Right lobe of liver (tissue), 6 donors: ENCODE measurements at regions not wholly inside any gene's neighbourhood (a gene's known extent, or its start where the extent isn't known, plus 50 kb on each side); places are given as distances from the start of the nearest gene placed in this dataset.

Experiments
- ATAC-seq, 4 donors: fragments of 200-7000 bp; cut with Tn5 transposase; one replicate each; pipeline ENCODE4 v1.9.1; 2020; ENCODE audit warnings: mild to moderate bottlenecking in 4 of 4, moderate library complexity in 4 of 4
- DNase-seq, 3 donors: peaks; one replicate each; pipeline ENCODE4 v3.0.0-alpha.2; 2020
- H3K27ac ChIP-seq, 3 donors: fragments of 200-600 bp; one replicate each; pipeline ENCODE4 v1.8.0; 2022
- H3K27me3 ChIP-seq, 2 donors: fragments of 200-600 bp; one replicate each; pipeline ENCODE4 v1.8.0; 2022
- H3K36me3 ChIP-seq, 4 donors: fragments of 200-600 bp; sonication (generic) in 1 of 4; one replicate each; pipeline versions ENCODE4 v1.5.1 to v1.8.0; 2017 to 2022; ENCODE audit warnings: control low read depth in 1 of 4
- H3K4me1 ChIP-seq, 4 donors: fragments of 200-600 bp; sonication (generic) in 1 of 4; one replicate each; pipeline versions ENCODE4 v1.5.1 to v1.8.0; 2017 to 2022; ENCODE audit warnings: control low read depth in 1 of 4
- H3K4me3 ChIP-seq, 3 donors: fragments of 200-600 bp; one replicate each; pipeline ENCODE4 v1.8.0; 2022
- H3K9me3 ChIP-seq, 4 donors: fragments of 200-600 bp; sonication (generic) in 1 of 4; one replicate each; pipeline versions ENCODE4 v1.5.1 to v1.8.0; 2017 to 2022; ENCODE audit warnings: control low read depth in 1 of 4
- POLR2A ChIP-seq: fragments of 450-650 bp; IDR thresholded peaks from one replicate; pipeline ENCODE4 v1.6.1; 2017; ENCODE audit warnings: antibody characterized with exemption, mild to moderate bottlenecking
- WGBS: methylation state at CpG from one replicate; pipeline ENCODE4 v1.1.6; 2018; ENCODE audit warnings: low coverage, low lambda C conversion rate; ENCODE audit not compliant: insufficient coverage; ENCODE audit errors: missing lambda C conversion rate; 5-methylcytosine and 5-hydroxymethylcytosine counted together
- intact Hi-C, 2 donors: fragments of 100-400 bp; cut with DNase I; formaldehyde crosslinking; loops; one replicate each; pipeline versions ENCODE4 v1.11.2 to v1.14.1; 2022
- TF ChIP-seq, protein P1 (sequence below), 4 donors: fragments of 200-600 bp in 3 of 4; fragments of 450-650 bp in 1 of 4; IDR thresholded peaks; one replicate each; pipeline versions ENCODE4 v1.5.1 to v1.8.0; 2016 to 2022; ENCODE audit warnings: antibody characterized with exemption in 4 of 4, mild to moderate bottlenecking in 2 of 4
- donor health status: DM: no; HTN: yes; CAD: no.
- donor health status: DM: no; HTN: no; CAD: no.
- donor health status: DM: no; HTN: no; CAD: no.
- donor health status: DM: no; HTN: yes; CAD: no.
- donor health status: DM: no; HTN: yes; CAD: no.

DNA sequence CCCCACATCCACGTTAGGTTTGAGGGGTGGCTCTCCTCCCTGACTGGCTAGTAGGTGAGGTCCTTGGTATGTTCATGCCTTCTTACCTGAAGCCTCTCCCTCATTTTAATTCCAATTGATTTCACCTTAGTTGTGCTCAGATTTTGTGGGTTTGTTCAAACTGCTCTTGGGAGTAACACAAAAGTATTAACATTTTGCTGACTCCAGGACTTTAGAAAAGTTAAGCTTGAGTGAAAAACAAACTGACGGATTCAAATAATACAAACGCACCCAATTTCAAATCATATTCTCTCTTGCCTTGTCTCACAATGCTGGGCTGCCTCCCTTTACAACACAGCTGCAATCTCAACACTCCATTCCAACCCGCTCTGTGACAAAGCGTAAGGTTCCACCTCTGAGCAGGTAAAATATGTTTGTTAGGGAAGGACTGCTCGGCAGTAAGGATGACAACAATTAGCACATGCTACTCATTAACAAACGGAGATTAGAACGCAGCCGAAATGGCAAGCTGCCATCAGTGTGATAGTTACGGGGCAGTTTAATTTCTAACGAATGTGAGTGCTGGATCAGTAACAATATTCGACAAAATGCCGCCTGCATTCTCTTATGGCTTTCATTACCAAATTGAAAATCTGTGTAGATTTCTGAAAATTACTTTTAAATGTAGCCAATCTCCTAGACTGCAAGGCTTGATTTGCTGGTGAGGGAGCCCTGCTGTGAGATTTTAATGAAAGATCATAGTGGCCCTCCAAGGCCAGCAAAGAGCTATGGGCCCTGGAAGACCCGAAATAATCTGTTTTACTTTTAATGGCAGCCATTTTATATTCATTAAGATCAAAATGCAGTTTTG, 730.6 kb upstream of the FANCL start:
- ATAC-seq (no peak), DNase-seq (no peak)
- H3K9me3 ChIP-seq, result no peaks in the 10 kb centered on the region
- WGBS, result 73% methylated on average over 14 of the region's 14 CpGs
- no peaks in the 10 kb centered on the region for H3K4me1 ChIP-seq
- intact Hi-C loops, result no loop called here
- TF ChIP-seq POLR2A, result no peak
- TF ChIP-seq, protein P1, sequence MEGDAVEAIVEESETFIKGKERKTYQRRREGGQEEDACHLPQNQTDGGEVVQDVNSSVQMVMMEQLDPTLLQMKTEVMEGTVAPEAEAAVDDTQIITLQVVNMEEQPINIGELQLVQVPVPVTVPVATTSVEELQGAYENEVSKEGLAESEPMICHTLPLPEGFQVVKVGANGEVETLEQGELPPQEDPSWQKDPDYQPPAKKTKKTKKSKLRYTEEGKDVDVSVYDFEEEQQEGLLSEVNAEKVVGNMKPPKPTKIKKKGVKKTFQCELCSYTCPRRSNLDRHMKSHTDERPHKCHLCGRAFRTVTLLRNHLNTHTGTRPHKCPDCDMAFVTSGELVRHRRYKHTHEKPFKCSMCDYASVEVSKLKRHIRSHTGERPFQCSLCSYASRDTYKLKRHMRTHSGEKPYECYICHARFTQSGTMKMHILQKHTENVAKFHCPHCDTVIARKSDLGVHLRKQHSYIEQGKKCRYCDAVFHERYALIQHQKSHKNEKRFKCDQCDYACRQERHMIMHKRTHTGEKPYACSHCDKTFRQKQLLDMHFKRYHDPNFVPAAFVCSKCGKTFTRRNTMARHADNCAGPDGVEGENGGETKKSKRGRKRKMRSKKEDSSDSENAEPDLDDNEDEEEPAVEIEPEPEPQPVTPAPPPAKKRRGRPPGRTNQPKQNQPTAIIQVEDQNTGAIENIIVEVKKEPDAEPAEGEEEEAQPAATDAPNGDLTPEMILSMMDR (IDR thresholded peaks at IDR 0.05), result no peak
- H3K27ac ChIP-seq, result no peak overlapping the region
- no peaks in the 10 kb centered on the region for H3K27me3 ChIP-seq
- H3K36me3 ChIP-seq, result no peaks in the 10 kb centered on the region
- H3K4me3 ChIP-seq, result no peak overlapping the region

DNA sequence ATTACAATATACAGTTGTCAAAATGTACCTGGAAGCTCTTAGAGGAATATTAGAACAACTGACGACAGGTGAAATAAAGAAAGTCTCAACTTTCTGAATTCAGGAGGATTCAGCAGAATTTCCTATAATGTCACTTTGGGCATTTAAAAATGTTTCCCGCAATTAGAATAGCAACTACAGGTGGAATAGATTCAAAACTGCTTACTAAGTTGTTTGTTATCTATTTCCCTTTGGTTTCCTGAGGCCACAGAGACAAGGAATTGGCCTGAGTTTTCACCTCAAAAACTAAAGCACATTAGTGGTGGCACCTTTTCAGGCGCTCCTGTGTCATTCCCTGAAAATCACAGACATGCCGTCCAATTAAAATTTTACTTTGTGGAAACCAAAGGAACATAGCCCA, 729.2 kb upstream of the FANCL start:
- no peaks in the 10 kb centered on the region for H3K9me3 ChIP-seq
- intact Hi-C loops, result no loop called here
- TF ChIP-seq POLR2A, result no peak
- TF ChIP-seq, protein P1 (IDR thresholded peaks at IDR 0.05), result no peak

DNA sequence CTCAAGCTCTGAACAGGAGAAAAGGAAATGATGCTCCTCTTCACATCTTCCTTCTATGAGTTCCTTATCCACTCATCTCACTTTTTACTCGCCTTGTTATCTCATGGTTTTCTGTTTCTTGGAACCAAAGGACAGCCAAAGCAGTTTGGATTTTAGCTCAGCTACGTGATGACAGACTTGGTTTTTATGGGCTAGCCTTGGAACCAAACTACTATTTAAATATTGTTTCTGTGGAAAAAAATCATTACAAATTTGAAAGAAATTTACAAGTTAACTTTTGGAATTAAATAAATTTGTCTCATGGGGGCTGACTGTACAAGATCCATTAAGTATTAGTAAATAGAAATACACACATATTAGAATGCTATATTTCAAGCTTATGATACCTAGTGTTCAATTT, 727.8 kb upstream of the FANCL start:
- DNase-seq (no peak), ATAC-seq (no peak)
- Histone ChIP-seq H3K36me3 (no peaks in the 10 kb centered on the region), H3K27ac (no peak overlapping the region), H3K4me1 (peaks cover 0 to 11% (median 5%) of the 10 kb centered on the region in 4 donors), H3K4me3 (no peak overlapping the region), H3K27me3 (no peaks in the 10 kb centered on the region), H3K9me3 (no peaks in the 10 kb centered on the region)
- WGBS, result 57% methylated on average over 2 of the region's 2 CpGs
- TF ChIP-seq, protein P1 (IDR thresholded peaks at IDR 0.05), result no peak
- no peak for TF ChIP-seq POLR2A
- intact Hi-C loops, result no loop called here

More for the DNA sequence above, 729.2 kb upstream of the FANCL start:
- H3K36me3 ChIP-seq, result no peaks in the 10 kb centered on the region
- WGBS, result 51% methylated on average over 4 of the region's 4 CpGs
- ATAC-seq (no peak), DNase-seq (no peak)
- H3K4me3 ChIP-seq, result no peak overlapping the region
- no peaks in the 10 kb centered on the region for H3K27me3 ChIP-seq
- peaks cover 0 to 5% (median under 1%) of the 10 kb centered on the region in 4 donors for H3K4me1 ChIP-seq
- H3K27ac ChIP-seq, result no peak overlapping the region

DNA sequence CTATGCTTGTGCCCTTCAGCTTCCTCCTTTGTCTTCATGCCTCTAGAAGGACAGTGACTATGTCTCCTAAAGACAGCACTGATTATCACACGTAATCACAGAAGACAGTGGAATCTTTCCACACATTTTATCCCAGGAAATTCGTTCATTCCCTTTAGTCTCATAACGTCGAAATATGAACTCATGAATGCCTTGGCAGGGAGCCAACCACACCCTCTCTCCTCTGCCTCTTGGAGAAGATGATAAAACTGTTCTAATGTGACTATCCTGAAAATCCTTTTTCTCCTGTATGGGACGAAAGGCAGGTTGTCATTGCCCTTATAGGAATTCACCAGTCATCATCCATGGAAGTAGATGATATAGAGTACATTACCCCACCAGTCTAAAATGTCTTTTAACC, 726.6 kb upstream of the FANCL start:
- no peak overlapping the region for H3K4me3 ChIP-seq
- ATAC-seq (no peak), DNase-seq (no peak)

More for the DNA sequence above, 726.6 kb upstream of the FANCL start:
- no peak for TF ChIP-seq POLR2A
- TF ChIP-seq, protein P1 (IDR thresholded peaks at IDR 0.05), result no peak
- Histone ChIP-seq H3K4me1 (peaks cover 0 to 11% (median 5%) of the 10 kb centered on the region in 4 donors), H3K36me3 (no peaks in the 10 kb centered on the region), H3K9me3 (no peaks in the 10 kb centered on the region), H3K27me3 (no peaks in the 10 kb centered on the region), H3K27ac (no peak overlapping the region)
- intact Hi-C loops, result no loop called here
- WGBS, result 63% methylated on average over 5 of the region's 5 CpGs
